Activated T-cell treated with anti-CD3 and anti-CD28 coated beads, Interleukin-2, amount 50 U/mL, for 24 hours (primary cell): ENCODE measurements at regions not wholly inside any gene's neighbourhood (a gene's known extent, or its start where the extent isn't known, plus 50 kb on each side); places are given as distances from the start of the nearest gene placed in this dataset.
"Not testable (repeated sequence)": the region's sequence is repeated elsewhere in the genome, so short reads cannot be mapped to it uniquely, and the experiment has no call there.

Experiments used
- DNase-seq: peaks from one replicate; pipeline ENCODE4 v3.0.0-alpha.2; 2020
- H3K27ac Mint-ChIP-seq: 2 replicates; pipeline ENCODE4 v1.8.0; 2020; ENCODE audit warnings: mild to moderate bottlenecking, mixed read lengths
- H3K27me3 Mint-ChIP-seq: 2 replicates; pipeline ENCODE4 v1.8.0; 2020; ENCODE audit warnings: mixed read lengths
- H3K36me3 Mint-ChIP-seq: 2 replicates; pipeline ENCODE4 v1.8.0; 2020; ENCODE audit warnings: low read depth, mixed read lengths
- H3K4me1 Mint-ChIP-seq: 2 replicates; pipeline ENCODE4 v1.8.0; 2020; ENCODE audit warnings: low read depth, mixed read lengths
- H3K4me3 Mint-ChIP-seq: 2 replicates; pipeline ENCODE4 v1.8.0; 2020; ENCODE audit warnings: mild to moderate bottlenecking, moderate library complexity, mixed read lengths
- H3K9me3 Mint-ChIP-seq: 2 replicates; pipeline ENCODE4 v1.8.0; 2020; ENCODE audit warnings: mixed read lengths

GRCh38 chr17:30706461-30707335 is 117.8 kb downstream of the CRLF3 start:
- Mint-ChIP-seq H3K27me3 (peaks cover 59% of the 10 kb centered on the region), H3K4me1 (peaks cover 36% of the 10 kb centered on the region)
- not testable (repeated sequence) for DNase-seq, H3K9me3 Mint-ChIP-seq, H3K36me3 Mint-ChIP-seq, H3K4me3 Mint-ChIP-seq, H3K27ac Mint-ChIP-seq

GRCh38 chr17:30706004-30706403 is 118.5 kb downstream of the CRLF3 start:
- H3K9me3 Mint-ChIP-seq, DNase-seq, H3K4me3 Mint-ChIP-seq, H3K36me3 Mint-ChIP-seq, H3K27ac Mint-ChIP-seq: not testable (repeated sequence)
- Mint-ChIP-seq H3K27me3 (peaks cover 61% of the 10 kb centered on the region), H3K4me1 (peaks cover 34% of the 10 kb centered on the region)

GRCh38 chr17:30701498-30701989 is 122.9 kb downstream of the CRLF3 start:
- no peak for DNase-seq
- no peak overlapping the region for H3K27ac Mint-ChIP-seq

GRCh38 chr17:30700833-30701232 is 123.7 kb downstream of the CRLF3 start:
- H3K36me3 Mint-ChIP-seq, H3K4me3 Mint-ChIP-seq, DNase-seq, H3K27ac Mint-ChIP-seq, H3K4me1 Mint-ChIP-seq, H3K9me3 Mint-ChIP-seq: not testable (repeated sequence)
- peaks cover 30% of the 10 kb centered on the region for H3K27me3 Mint-ChIP-seq

More at GRCh38 chr17:30701498-30701989, 122.9 kb downstream of the CRLF3 start:
- H3K36me3 Mint-ChIP-seq = no peaks in the 10 kb centered on the region
- peaks cover 7% of the 10 kb centered on the region for H3K4me1 Mint-ChIP-seq
- no peak overlapping the region for H3K4me3 Mint-ChIP-seq
- no peaks in the 10 kb centered on the region for H3K9me3 Mint-ChIP-seq
- H3K27me3 Mint-ChIP-seq = peaks cover 37% of the 10 kb centered on the region

GRCh38 chr17:30697619-30698460 is 126.7 kb downstream of the CRLF3 start:
- peak overlapping the region; percentile 66 for H3K4me3 Mint-ChIP-seq
- not testable (repeated sequence) for H3K9me3 Mint-ChIP-seq, H3K36me3 Mint-ChIP-seq, H3K4me1 Mint-ChIP-seq
- H3K27me3 Mint-ChIP-seq = peaks cover 14% of the 10 kb centered on the region
- DNase-seq = peak; percentile 84
- peak overlapping the region; percentile 10 for H3K27ac Mint-ChIP-seq

- Mint-ChIP-seq H3K27me3 (peaks cover 8% of the 10 kb centered on the region), H3K36me3 (no peaks in the 10 kb centered on the region), H3K4me3 (no peak overlapping the region), H3K9me3 (no peaks in the 10 kb centered on the region), H3K4me1 (peaks cover 7% of the 10 kb centered on the region), H3K27ac (no peak overlapping the region)
- DNase-seq = no peak
These were observed 128.3 kb downstream of the CRLF3 start for GRCh38 chr17:30696234-30696633.

GRCh38 chr17:30695265-30695811 is 129.2 kb downstream of the CRLF3 start:
- not testable (repeated sequence) for H3K27ac Mint-ChIP-seq, H3K27me3 Mint-ChIP-seq, H3K4me3 Mint-ChIP-seq, DNase-seq, H3K4me1 Mint-ChIP-seq, H3K9me3 Mint-ChIP-seq, H3K36me3 Mint-ChIP-seq

- not testable (repeated sequence) for H3K27ac Mint-ChIP-seq, H3K36me3 Mint-ChIP-seq, H3K27me3 Mint-ChIP-seq, H3K9me3 Mint-ChIP-seq, H3K4me1 Mint-ChIP-seq
- DNase-seq = peak; percentile 69
- peak overlapping the region; percentile 6 for H3K4me3 Mint-ChIP-seq
These were observed 130.7 kb downstream of the CRLF3 start for GRCh38 chr17:30693772-30694171.

GRCh38 chr17:30689266-30690000 is 135.1 kb downstream of the CRLF3 start:
- H3K4me3 Mint-ChIP-seq, DNase-seq, H3K36me3 Mint-ChIP-seq, H3K9me3 Mint-ChIP-seq, H3K27ac Mint-ChIP-seq, H3K4me1 Mint-ChIP-seq: not testable (repeated sequence)
- H3K27me3 Mint-ChIP-seq = peaks cover 21% of the 10 kb centered on the region

- not testable (repeated sequence) for H3K4me1 Mint-ChIP-seq, DNase-seq, H3K4me3 Mint-ChIP-seq, H3K27ac Mint-ChIP-seq, H3K9me3 Mint-ChIP-seq, H3K36me3 Mint-ChIP-seq
- peaks cover 17% of the 10 kb centered on the region for H3K27me3 Mint-ChIP-seq
These were observed 137.7 kb downstream of the CRLF3 start for GRCh38 chr17:30686538-30687479.

- not testable (repeated sequence) for DNase-seq, H3K36me3 Mint-ChIP-seq, H3K4me1 Mint-ChIP-seq, H3K27ac Mint-ChIP-seq, H3K4me3 Mint-ChIP-seq, H3K9me3 Mint-ChIP-seq
- peaks cover 18% of the 10 kb centered on the region for H3K27me3 Mint-ChIP-seq
These were observed 142.2 kb downstream of the CRLF3 start for GRCh38 chr17:30682280-30682679.

- H3K27ac Mint-ChIP-seq, H3K4me3 Mint-ChIP-seq, H3K4me1 Mint-ChIP-seq: not testable (repeated sequence)
These were observed 143.8 kb downstream of the CRLF3 start for GRCh38 chr17:30680681-30681080.

GRCh38 chr17:30677550-30678249 is 146.8 kb downstream of the CRLF3 start:
- Mint-ChIP-seq H3K27ac (no peak overlapping the region), H3K4me3 (no peak overlapping the region), H3K27me3 (peaks cover 3% of the 10 kb centered on the region), H3K4me1 (no peaks in the 10 kb centered on the region), H3K36me3 (no peaks in the 10 kb centered on the region), H3K9me3 (peaks cover 6% of the 10 kb centered on the region)
- DNase-seq = no peak

More at GRCh38 chr17:30680681-30681080, 143.8 kb downstream of the CRLF3 start:
- H3K27me3 Mint-ChIP-seq, H3K9me3 Mint-ChIP-seq, H3K36me3 Mint-ChIP-seq, DNase-seq: not testable (repeated sequence)
